Prostate gland (tissue), 2 donors: ENCODE measurements at regions not wholly inside any gene's neighbourhood (a gene's known extent, or its start where the extent isn't known, plus 50 kb on each side); places are given as distances from the start of the nearest gene placed in this dataset.

Source experiments
- DNase-seq: peaks from one replicate; pipeline ENCODE4 v3.0.0-alpha.2; 2019; ENCODE audit warnings: low spot score
- H3K27ac ChIP-seq, 2 donors: fragments of 200-600 bp; sonication (generic); 2 replicates each; pipeline ENCODE4 v1.5.1; 2017 to 2019
- H3K27me3 ChIP-seq: fragments of 200-600 bp; sonication (generic); replicated peaks from 2 replicates; pipeline ENCODE4 v1.5.1; 2019; ENCODE audit not compliant: insufficient read depth
- H3K36me3 ChIP-seq, 2 donors: fragments of 200-600 bp; sonication (generic); 1 replicate in 1 of 2; 2 replicates in 1 of 2; pipeline versions ENCODE4 v1.5.1 to v1.8.1; 2017 to 2019
- H3K4me1 ChIP-seq: fragments of 200-600 bp; sonication (generic); replicated peaks from 2 replicates; pipeline ENCODE4 v1.5.1; 2019
- H3K4me3 ChIP-seq, 2 donors: fragments of 200-600 bp; sonication (generic); 2 replicates each; pipeline ENCODE4 v1.5.1; 2017 to 2019
- H3K9me3 ChIP-seq: fragments of 200-600 bp; sonication (generic); 2 replicates; pipeline ENCODE4 v1.5.1; 2017
- POLR2A ChIP-seq: fragments of 450-650 bp; IDR thresholded peaks from one replicate; pipeline ENCODE4 v1.6.1; 2016; ENCODE audit warnings: antibody characterized with exemption, mild to moderate bottlenecking
- POLR2AphosphoS5 ChIP-seq: sonication (generic); formaldehyde crosslinking; IDR thresholded peaks from one replicate; pipeline ENCODE4 v1.6.1; 2017; ENCODE audit warnings: antibody characterized with exemption
- WGBS: methylation state at CpG from one replicate; pipeline ENCODE4 v1.1.5; 2018; 5-methylcytosine and 5-hydroxymethylcytosine counted together
- intact Hi-C: fragments of 100-400 bp; cut with DNase I; formaldehyde crosslinking; loops from one replicate; pipeline ENCODE4 v1.14.2; 2022
- TF ChIP-seq, protein P1 (sequence below), 4 experiments: fragments of 200-600 bp in 2 of 4; fragments of 450-650 bp in 2 of 4; sonication (generic) in 2 of 4; IDR thresholded peaks; 1 replicate in 3 of 4; 2 replicates in 1 of 4; pipeline ENCODE4 v1.5.1; 2016 to 2019; ENCODE audit warnings: antibody characterized with exemption in 4 of 4, mild to moderate bottlenecking in 2 of 4, moderate library complexity in 2 of 4

DNA sequence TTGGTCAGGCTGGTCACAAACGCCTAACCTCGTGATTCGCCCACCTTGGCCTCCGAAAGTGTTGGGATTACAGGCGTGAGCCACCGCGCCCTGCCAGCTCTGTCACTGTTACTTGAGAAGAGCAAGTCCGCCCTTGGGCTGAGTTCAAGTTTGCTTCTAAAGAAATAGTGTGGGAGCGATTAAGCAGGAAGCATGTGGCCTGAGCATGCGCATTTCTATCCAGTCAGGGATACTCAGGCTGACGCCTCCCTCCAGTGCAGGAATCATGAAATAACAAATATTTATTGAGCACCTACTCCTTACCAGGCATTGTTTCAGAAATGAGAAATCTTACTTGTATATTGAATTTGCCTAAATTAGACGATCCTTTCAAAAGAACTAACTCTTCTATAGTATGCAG is 166.2 kb downstream of the EDN1 start:
- H3K27me3 ChIP-seq, result no peaks in the 10 kb centered on the region
- TF ChIP-seq, protein P1, sequence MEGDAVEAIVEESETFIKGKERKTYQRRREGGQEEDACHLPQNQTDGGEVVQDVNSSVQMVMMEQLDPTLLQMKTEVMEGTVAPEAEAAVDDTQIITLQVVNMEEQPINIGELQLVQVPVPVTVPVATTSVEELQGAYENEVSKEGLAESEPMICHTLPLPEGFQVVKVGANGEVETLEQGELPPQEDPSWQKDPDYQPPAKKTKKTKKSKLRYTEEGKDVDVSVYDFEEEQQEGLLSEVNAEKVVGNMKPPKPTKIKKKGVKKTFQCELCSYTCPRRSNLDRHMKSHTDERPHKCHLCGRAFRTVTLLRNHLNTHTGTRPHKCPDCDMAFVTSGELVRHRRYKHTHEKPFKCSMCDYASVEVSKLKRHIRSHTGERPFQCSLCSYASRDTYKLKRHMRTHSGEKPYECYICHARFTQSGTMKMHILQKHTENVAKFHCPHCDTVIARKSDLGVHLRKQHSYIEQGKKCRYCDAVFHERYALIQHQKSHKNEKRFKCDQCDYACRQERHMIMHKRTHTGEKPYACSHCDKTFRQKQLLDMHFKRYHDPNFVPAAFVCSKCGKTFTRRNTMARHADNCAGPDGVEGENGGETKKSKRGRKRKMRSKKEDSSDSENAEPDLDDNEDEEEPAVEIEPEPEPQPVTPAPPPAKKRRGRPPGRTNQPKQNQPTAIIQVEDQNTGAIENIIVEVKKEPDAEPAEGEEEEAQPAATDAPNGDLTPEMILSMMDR (IDR thresholded peaks at IDR 0.05), result no peak
- TF ChIP-seq POLR2AphosphoS5 (no peak), POLR2A (no peak)
- H3K27ac ChIP-seq, result no peak overlapping the region
- WGBS, result 94% methylated on average over 12 of the region's 12 CpGs
- intact Hi-C loops, result no loop called here
- no peak overlapping the region for H3K4me3 ChIP-seq
- no peaks in the 10 kb centered on the region for H3K9me3 ChIP-seq
- no peaks in the 10 kb centered on the region for H3K4me1 ChIP-seq
- no peaks in the 10 kb centered on the region for H3K36me3 ChIP-seq
- no peak for DNase-seq

- WGBS, result 79% methylated on average over 3 of the region's 3 CpGs
- no peak overlapping the region for H3K4me3 ChIP-seq
- H3K27ac ChIP-seq, result no peak overlapping the region
- no peaks in the 10 kb centered on the region for H3K36me3 ChIP-seq
- no peaks in the 10 kb centered on the region for H3K4me1 ChIP-seq
- TF ChIP-seq, protein P1 (IDR thresholded peaks at IDR 0.05), result no peak
- TF ChIP-seq POLR2AphosphoS5 (no peak), POLR2A (no peak)
- H3K9me3 ChIP-seq, result no peaks in the 10 kb centered on the region
- DNase-seq, result no peak
- intact Hi-C loops, result no loop called here
- H3K27me3 ChIP-seq, result no peaks in the 10 kb centered on the region
Observed at GRCh38 chr6:12457094-12457493, 166.9 kb downstream of the EDN1 start.

DNA sequence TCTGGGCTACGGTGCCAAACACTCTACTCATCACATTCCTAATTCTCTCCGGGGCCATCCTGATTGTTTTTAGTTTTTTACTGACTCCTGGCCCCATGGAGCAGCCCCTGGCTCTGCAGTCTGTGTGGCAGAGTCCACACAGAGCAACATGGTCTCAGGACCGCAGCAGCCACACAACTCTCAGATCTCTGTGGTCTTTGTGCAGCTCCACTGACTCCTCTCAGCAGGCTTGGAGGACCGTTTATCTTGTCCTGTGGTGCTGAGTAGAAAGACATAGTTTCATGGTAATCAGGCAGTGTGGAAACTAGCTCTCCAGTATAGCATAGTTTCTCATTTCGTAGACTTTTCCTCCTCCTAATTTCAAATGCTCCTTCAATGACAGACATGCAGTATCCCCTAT is 168.4 kb downstream of the EDN1 start:
- intact Hi-C loops, result no loop called here
- TF ChIP-seq POLR2A, result no peak
- TF ChIP-seq, protein P1 (IDR thresholded peaks at IDR 0.05), result no peak
- no peak for TF ChIP-seq POLR2AphosphoS5

DNA sequence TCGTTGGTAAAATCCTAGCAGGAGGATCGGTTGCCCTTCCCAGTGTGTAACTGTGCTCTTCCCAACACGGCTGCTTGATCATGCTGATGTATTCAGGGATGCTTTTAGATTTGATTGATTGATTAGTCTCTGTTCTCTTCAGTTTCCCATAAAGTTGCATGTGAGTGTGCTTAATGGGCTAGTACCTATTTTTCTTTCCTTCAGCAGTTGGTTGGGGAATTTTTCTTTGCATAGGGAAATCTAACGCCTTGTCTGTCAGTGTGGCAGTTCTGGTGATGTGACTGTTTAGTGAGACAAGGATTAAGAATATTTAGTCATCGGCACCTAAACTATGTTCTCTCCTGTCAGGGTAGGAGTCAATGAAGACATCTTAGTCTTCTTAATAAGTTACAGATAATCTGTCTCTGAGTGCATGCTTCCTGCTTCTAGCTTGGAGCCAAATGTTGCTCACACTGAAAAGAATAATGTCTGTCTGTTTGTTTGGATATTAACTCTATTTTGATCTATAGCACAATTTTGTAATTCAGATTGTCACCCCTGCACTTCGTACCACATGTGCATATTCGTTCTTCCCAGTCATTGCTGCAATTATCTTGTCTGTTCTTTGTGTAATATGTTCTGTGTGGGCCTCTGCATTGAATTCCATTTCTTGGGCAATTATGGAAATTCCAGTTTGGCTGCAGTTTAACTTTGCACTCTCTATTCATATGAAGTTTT is 169.9 kb downstream of the EDN1 start:
- Histone ChIP-seq H3K36me3 (no peaks in the 10 kb centered on the region), H3K27ac (no peak overlapping the region), H3K4me1 (no peaks in the 10 kb centered on the region), H3K27me3 (no peaks in the 10 kb centered on the region), H3K9me3 (no peaks in the 10 kb centered on the region), H3K4me3 (no peak overlapping the region)
- intact Hi-C loops, result no loop called here
- no peak for DNase-seq
- 70% methylated on average over 7 of the region's 7 CpGs for WGBS
- TF ChIP-seq, protein P1 (IDR thresholded peaks at IDR 0.05), result no peak
- TF ChIP-seq POLR2A, result no peak
- no peak for TF ChIP-seq POLR2AphosphoS5

More for the DNA sequence above, 168.4 kb downstream of the EDN1 start:
- H3K4me1 ChIP-seq, result no peaks in the 10 kb centered on the region
- H3K27ac ChIP-seq, result no peak overlapping the region
- WGBS, result 59% methylated on average over 5 of the region's 5 CpGs
- no peak for DNase-seq
- no peaks in the 10 kb centered on the region for H3K36me3 ChIP-seq
- H3K9me3 ChIP-seq, result no peaks in the 10 kb centered on the region
- no peak overlapping the region for H3K4me3 ChIP-seq
- no peaks in the 10 kb centered on the region for H3K27me3 ChIP-seq
